ENCODE measurements at regions not wholly inside any gene's neighbourhood (a gene's known extent, or its start where the extent isn't known, plus 50 kb on each side); places are given as distances from the start of the nearest gene placed in this dataset.
"Not testable (repeated sequence)": the region's sequence is repeated elsewhere in the genome, so short reads cannot be mapped to it uniquely, and the experiment has no call there.

- no peak overlapping the region for H3K27ac ChIP-seq
- TF ChIP-seq CTCF (conservative IDR thresholded peaks at IDR 0.05) = no peak
- TF ChIP-seq ZFX (IDR thresholded peaks at IDR 0.05) = no peak
Measured at GRCh38 chr5:16306812-16307211, 127.2 kb upstream of the MARCHF11 start.

GRCh38 chr5:16304846-16305245 lies 125.3 kb upstream of the MARCHF11 start:
- TF ChIP-seq CTCF (conservative IDR thresholded peaks at IDR 0.05) = no peak
- no peak for TF ChIP-seq ZFX (IDR thresholded peaks at IDR 0.05)
- H3K27ac ChIP-seq = no peak overlapping the region

GRCh38 chr5:16296946-16297345 lies 117.4 kb upstream of the MARCHF11 start:
- no peak for TF ChIP-seq ZFX (IDR thresholded peaks at IDR 0.05)
- TF ChIP-seq CTCF (conservative IDR thresholded peaks at IDR 0.05) = no peak

GRCh38 chr5:16291894-16292293 lies 112.3 kb upstream of the MARCHF11 start:
- TF ChIP-seq ZFX (IDR thresholded peaks at IDR 0.05) (no peak), CTCF (conservative IDR thresholded peaks at IDR 0.05) (no peak)
- H3K27ac ChIP-seq = no peak overlapping the region

More at GRCh38 chr5:16296946-16297345, 117.4 kb upstream of the MARCHF11 start:
- no peak overlapping the region for H3K27ac ChIP-seq

- no peak for TF ChIP-seq CTCF (conservative IDR thresholded peaks at IDR 0.05)
- TF ChIP-seq ZFX (IDR thresholded peaks at IDR 0.05) = no peak
Measured at GRCh38 chr5:16291474-16291873, 111.9 kb upstream of the MARCHF11 start.

GRCh38 chr5:16283791-16284190 lies 104.2 kb upstream of the MARCHF11 start:
- H3K27ac ChIP-seq = no peak overlapping the region
- TF ChIP-seq ZFX (IDR thresholded peaks at IDR 0.05) (no peak), CTCF (conservative IDR thresholded peaks at IDR 0.05) (no peak)

More at GRCh38 chr5:16291474-16291873, 111.9 kb upstream of the MARCHF11 start:
- no peak overlapping the region for H3K27ac ChIP-seq

- H3K27ac ChIP-seq = not testable (repeated sequence)
Measured at GRCh38 chr5:16276859-16277258, 97.3 kb upstream of the MARCHF11 start.

- peak overlapping the region; percentile 41; the same call in 1 of the 2 replicates for H3K27ac ChIP-seq
- TF ChIP-seq ZFX (IDR thresholded peaks at IDR 0.05) = no peak
- no peak for TF ChIP-seq CTCF (conservative IDR thresholded peaks at IDR 0.05)
Measured at GRCh38 chr5:16271851-16272250, 92.3 kb upstream of the MARCHF11 start.

Measured in C4-2B (cell line).